Mesenchymal stem cell (in vitro differentiated cells and primary cell): ENCODE measurements at regions not wholly inside any gene's neighbourhood (a gene's known extent, or its start where the extent isn't known, plus 50 kb on each side); places are given as distances from the start of the nearest gene placed in this dataset.

Source experiments
- DNase-seq: peaks from one replicate; pipeline ENCODE4 v3.0.0-alpha.2; 2013
- H2AFZ ChIP-seq: one replicate; pipeline ENCODE4 v1.6.1; 2013; ENCODE audit warnings: low read depth, mild to moderate bottlenecking, control low read depth, inconsistent platforms, low read length, moderate library complexity
- H2AK5ac ChIP-seq: 2 replicates; pipeline ENCODE4 v1.6.1; 2013; ENCODE audit warnings: low read length, moderate library complexity, mild to moderate bottlenecking, inconsistent platforms; ENCODE audit not compliant: severe bottlenecking
- H2BK120ac ChIP-seq: one replicate; pipeline ENCODE4 v1.6.1; 2013; ENCODE audit warnings: low read depth, mild to moderate bottlenecking, inconsistent platforms, low read length, moderate library complexity
- H2BK12ac ChIP-seq, 2 experiments: one replicate each; pipeline ENCODE4 v1.6.1; 2013; ENCODE audit warnings: inconsistent platforms in 2 of 2, low read length in 2 of 2, mild to moderate bottlenecking in 2 of 2, moderate library complexity in 2 of 2, control low read depth in 1 of 2
- H2BK15ac ChIP-seq: one replicate; pipeline ENCODE4 v1.6.1; 2013; ENCODE audit warnings: mild to moderate bottlenecking, low read depth, inconsistent platforms; ENCODE audit not compliant: poor library complexity, severe bottlenecking
- H2BK5ac ChIP-seq: 2 replicates; pipeline ENCODE4 v1.6.1; 2013; ENCODE audit warnings: low read depth, mild to moderate bottlenecking, low read length, control low read depth, inconsistent platforms; ENCODE audit not compliant: poor library complexity, severe bottlenecking
- H3K14ac ChIP-seq, 2 experiments: one replicate each; pipeline ENCODE4 v1.6.1; 2013; ENCODE audit warnings: inconsistent platforms in 2 of 2, low read length in 2 of 2, control low read depth in 1 of 2, mild to moderate bottlenecking in 1 of 2, moderate library complexity in 1 of 2
- H3K18ac ChIP-seq, 2 experiments: one replicate each; pipeline ENCODE4 v1.6.1; 2013; ENCODE audit warnings: inconsistent platforms in 2 of 2, low read length in 2 of 2, control low read depth in 1 of 2, low read depth in 1 of 2, mild to moderate bottlenecking in 1 of 2
- H3K23ac ChIP-seq, 2 experiments: one replicate each; pipeline ENCODE4 v1.6.1; 2013; ENCODE audit warnings: inconsistent platforms in 2 of 2, low read length in 2 of 2, mild to moderate bottlenecking in 2 of 2, moderate library complexity in 2 of 2, control low read depth in 1 of 2
- H3K27ac ChIP-seq: 2 replicates; pipeline ENCODE4 v1.5.1; 2013; ENCODE audit warnings: mild to moderate bottlenecking, moderate library complexity, low read length, control low read depth, inconsistent platforms; ENCODE audit not compliant: poor library complexity, severe bottlenecking
- H3K27me3 ChIP-seq, 2 experiments: 2 replicates each; pipeline versions ENCODE4 v1.6.1 to v1.7.0; 2013; ENCODE audit warnings: low read length in 2 of 2, mild to moderate bottlenecking in 2 of 2, moderate library complexity in 2 of 2, control low read depth in 1 of 2, inconsistent platforms in 1 of 2; ENCODE audit not compliant: control insufficient read depth in 1 of 2, insufficient read depth in 1 of 2
- H3K36me3 ChIP-seq, 2 experiments: 2 replicates each; pipeline versions ENCODE4 v1.6.1 to v1.7.0; 2013; ENCODE audit warnings: low read length in 2 of 2, control low read depth in 1 of 2, inconsistent platforms in 1 of 2, low read depth in 1 of 2, mild to moderate bottlenecking in 1 of 2; ENCODE audit not compliant: insufficient read depth in 2 of 2, control insufficient read depth in 1 of 2
- H3K4ac ChIP-seq, 2 experiments: one replicate each; pipeline ENCODE4 v1.6.1; 2013; ENCODE audit warnings: inconsistent platforms in 2 of 2, low read length in 2 of 2, mild to moderate bottlenecking in 2 of 2, moderate library complexity in 2 of 2, control low read depth in 1 of 2, low read depth in 1 of 2
- H3K4me1 ChIP-seq: 2 replicates; pipeline ENCODE4 v1.6.1; 2013; ENCODE audit warnings: low read depth, low read length, control low read depth; ENCODE audit not compliant: control insufficient read depth, insufficient read depth
- H3K4me2 ChIP-seq: 2 replicates; pipeline ENCODE4 v1.6.1; 2013; ENCODE audit warnings: low read length, mild to moderate bottlenecking, inconsistent platforms; ENCODE audit not compliant: poor library complexity, severe bottlenecking
- H3K4me3 ChIP-seq, 2 experiments: 2 replicates each; pipeline versions ENCODE4 v1.5.1 to v1.7.0; 2013; ENCODE audit warnings: low read length in 2 of 2, mild to moderate bottlenecking in 2 of 2, control low read depth in 1 of 2, low read depth in 1 of 2; ENCODE audit not compliant: insufficient read depth in 1 of 2
- H3K79me1 ChIP-seq: replicated peaks from 2 replicates; pipeline ENCODE4 v1.6.1; 2013; ENCODE audit warnings: mild to moderate bottlenecking, control low read depth, low read length, inconsistent platforms; ENCODE audit not compliant: poor library complexity, severe bottlenecking
- H3K9ac ChIP-seq: 2 replicates; pipeline ENCODE4 v1.7.0; 2013; ENCODE audit warnings: mild to moderate bottlenecking, low read length, moderate library complexity
- H3K9me3 ChIP-seq: 2 replicates; pipeline ENCODE4 v1.7.0; 2013; ENCODE audit warnings: mild to moderate bottlenecking, low read length; ENCODE audit not compliant: control insufficient read depth
- H4K8ac ChIP-seq: one replicate; pipeline ENCODE4 v1.6.1; 2013; ENCODE audit warnings: inconsistent platforms, mild to moderate bottlenecking, low read length, moderate library complexity
- H4K91ac ChIP-seq: one replicate; pipeline ENCODE4 v1.6.1; 2013; ENCODE audit warnings: mild to moderate bottlenecking, low read length, inconsistent platforms
- WGBS: methylation state at CpG from one replicate; pipeline ENCODE4 v1.1.7; 2013; ENCODE audit warnings: mixed read lengths; 5-methylcytosine and 5-hydroxymethylcytosine counted together

GRCh38 chr5:174300941-174301761, 255.6 kb downstream of the NSG2 start:
- Histone ChIP-seq H2AK5ac (no peak overlapping the region), H3K4me1 (no peaks in the 10 kb centered on the region), H2BK12ac (no peak overlapping the region), H3K27ac (no peak overlapping the region), H3K23ac (no peak overlapping the region), H3K14ac (no peak overlapping the region), H4K91ac (no peak overlapping the region), H3K4ac (no peak overlapping the region), H2BK5ac (no peak overlapping the region), H3K4me3 (no peak overlapping the region), H3K4me2 (no peak overlapping the region), H3K27me3 (peaks cover 6 to 34% of the 10 kb centered on the region in 2 experiments), H3K79me1 (no peaks in the 10 kb centered on the region), H3K9me3 (no peaks in the 10 kb centered on the region), H2BK15ac (no peak overlapping the region), H4K8ac (no peak overlapping the region), H2AFZ (peak overlapping the region; percentile 32), H3K18ac (no peak overlapping the region), H3K36me3 (no peaks in the 10 kb centered on the region), H3K9ac (no peak overlapping the region), H2BK120ac (no peak overlapping the region)
- 4% methylated on average over 11 of the region's 12 CpGs for WGBS
- no peak for DNase-seq

GRCh38 chr5:174301848-174302625, 256.5 kb downstream of the NSG2 start:
- Histone ChIP-seq H2BK12ac (no peak overlapping the region), H4K91ac (no peak overlapping the region), H3K14ac (no peak overlapping the region), H3K9me3 (no peaks in the 10 kb centered on the region), H2AK5ac (no peak overlapping the region), H3K23ac (no peak overlapping the region), H3K36me3 (no peaks in the 10 kb centered on the region), H3K79me1 (no peaks in the 10 kb centered on the region), H2BK120ac (no peak overlapping the region), H3K27ac (no peak overlapping the region), H2BK5ac (no peak overlapping the region), H3K4me2 (no peak overlapping the region), H3K18ac (no peak overlapping the region), H3K4me1 (no peaks in the 10 kb centered on the region), H4K8ac (no peak overlapping the region), H3K27me3 (peaks cover 6 to 34% of the 10 kb centered on the region in 2 experiments), H3K4ac (no peak overlapping the region), H3K9ac (no peak overlapping the region), H2BK15ac (no peak overlapping the region), H2AFZ (no peak overlapping the region), H3K4me3 (no peak overlapping the region)
- no peak for DNase-seq
- WGBS, result 73% methylated on average over 10 of the region's 10 CpGs

- H2BK120ac ChIP-seq, result no peak overlapping the region
- H3K4me3 ChIP-seq, result no peak overlapping the region
- H2AFZ ChIP-seq, result no peak overlapping the region
- H2BK5ac ChIP-seq, result no peak overlapping the region
- H4K91ac ChIP-seq, result no peak overlapping the region
- no peak for DNase-seq
- H3K14ac ChIP-seq, result no peak overlapping the region
- no peak overlapping the region for H2AK5ac ChIP-seq
- no peak overlapping the region for H3K4me2 ChIP-seq
- H3K18ac ChIP-seq, result no peak overlapping the region
- no peaks in the 10 kb centered on the region for H3K79me1 ChIP-seq
- H3K4me1 ChIP-seq, result no peaks in the 10 kb centered on the region
- H3K4ac ChIP-seq, result no peak overlapping the region
- no peaks in the 10 kb centered on the region for H3K36me3 ChIP-seq
- H2BK12ac ChIP-seq, result no peak overlapping the region
- no peaks in the 10 kb centered on the region for H3K9me3 ChIP-seq
- 47% methylated on average over 7 of the region's 8 CpGs for WGBS
- no peak overlapping the region for H3K9ac ChIP-seq
- no peak overlapping the region for H4K8ac ChIP-seq
- H3K27ac ChIP-seq, result no peak overlapping the region
- no peak overlapping the region for H3K23ac ChIP-seq
- H2BK15ac ChIP-seq, result no peak overlapping the region
- peaks cover 6 to 36% of the 10 kb centered on the region in 2 experiments for H3K27me3 ChIP-seq
Measured at GRCh38 chr5:174303035-174303434, 257.5 kb downstream of the NSG2 start.

- Histone ChIP-seq H3K27ac (no peak overlapping the region), H4K8ac (no peak overlapping the region), H2BK15ac (no peak overlapping the region), H2BK120ac (no peak overlapping the region), H2AK5ac (no peak overlapping the region), H3K4ac (no peak overlapping the region), H3K14ac (no peak overlapping the region), H3K23ac (no peak overlapping the region), H3K9me3 (no peaks in the 10 kb centered on the region), H3K4me3 (no peak overlapping the region), H3K9ac (no peak overlapping the region), H2BK12ac (no peak overlapping the region), H3K36me3 (no peaks in the 10 kb centered on the region), H3K18ac (no peak overlapping the region), H3K4me2 (no peak overlapping the region), H3K4me1 (no peaks in the 10 kb centered on the region), H2BK5ac (no peak overlapping the region), H3K27me3 (peaks cover 6 to 41% of the 10 kb centered on the region in 2 experiments), H4K91ac (no peak overlapping the region), H2AFZ (no peak overlapping the region), H3K79me1 (no peaks in the 10 kb centered on the region)
- DNase-seq, result no peak
- 56% methylated on average over 10 of the region's 10 CpGs for WGBS
Measured at GRCh38 chr5:174303437-174304045, 258.0 kb downstream of the NSG2 start.
